Adrenal gland (tissue), 5 donors: ENCODE measurements at regions not wholly inside any gene's neighbourhood (a gene's known extent, or its start where the extent isn't known, plus 50 kb on each side); places are given as distances from the start of the nearest gene placed in this dataset.
"Not testable (repeated sequence)": the region's sequence is repeated elsewhere in the genome, so short reads cannot be mapped to it uniquely, and the experiment has no call there.

Experiments used
- POLR2A ChIP-seq, 2 donors: fragments of 450-650 bp; IDR thresholded peaks; one replicate each; pipeline ENCODE4 v1.6.1; 2017; ENCODE audit warnings: antibody characterized with exemption in 2 of 2, mild to moderate bottlenecking in 2 of 2, moderate library complexity in 1 of 2
- TF ChIP-seq, protein P1 (sequence below), 6 experiments: fragments of 450-650 bp in 4 of 6; fragments of 200-600 bp in 2 of 6; sonication (generic) in 1 of 6; IDR thresholded peaks; 1 replicate in 5 of 6; 2 replicates in 1 of 6; pipeline versions ENCODE4 v1.5.1 to v1.8.0; 2016 to 2021; ENCODE audit warnings: antibody characterized with exemption in 6 of 6, mild to moderate bottlenecking in 2 of 6, moderate library complexity in 1 of 6
- donor health status: DM: no; HTN: no; CAD: no.

DNA sequence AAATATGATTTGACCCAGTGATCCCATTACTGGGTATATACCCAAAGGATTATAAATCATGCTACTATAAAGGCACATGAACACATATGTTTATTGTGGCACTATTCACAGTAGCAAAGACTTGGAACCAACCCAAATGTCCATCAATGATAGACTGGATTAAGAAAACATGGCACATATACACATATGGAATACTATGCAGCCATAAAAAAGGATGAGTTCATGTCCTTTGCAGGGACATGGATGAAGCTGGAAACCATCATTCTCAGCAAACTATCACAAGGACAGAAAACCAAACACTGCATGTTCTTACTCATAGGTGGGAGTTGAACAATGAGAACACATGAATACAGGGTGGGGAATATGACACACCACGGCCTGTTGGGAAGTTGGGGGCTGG is 330.5 kb upstream of the HNRNPA3 start:
- TF ChIP-seq, protein P1, sequence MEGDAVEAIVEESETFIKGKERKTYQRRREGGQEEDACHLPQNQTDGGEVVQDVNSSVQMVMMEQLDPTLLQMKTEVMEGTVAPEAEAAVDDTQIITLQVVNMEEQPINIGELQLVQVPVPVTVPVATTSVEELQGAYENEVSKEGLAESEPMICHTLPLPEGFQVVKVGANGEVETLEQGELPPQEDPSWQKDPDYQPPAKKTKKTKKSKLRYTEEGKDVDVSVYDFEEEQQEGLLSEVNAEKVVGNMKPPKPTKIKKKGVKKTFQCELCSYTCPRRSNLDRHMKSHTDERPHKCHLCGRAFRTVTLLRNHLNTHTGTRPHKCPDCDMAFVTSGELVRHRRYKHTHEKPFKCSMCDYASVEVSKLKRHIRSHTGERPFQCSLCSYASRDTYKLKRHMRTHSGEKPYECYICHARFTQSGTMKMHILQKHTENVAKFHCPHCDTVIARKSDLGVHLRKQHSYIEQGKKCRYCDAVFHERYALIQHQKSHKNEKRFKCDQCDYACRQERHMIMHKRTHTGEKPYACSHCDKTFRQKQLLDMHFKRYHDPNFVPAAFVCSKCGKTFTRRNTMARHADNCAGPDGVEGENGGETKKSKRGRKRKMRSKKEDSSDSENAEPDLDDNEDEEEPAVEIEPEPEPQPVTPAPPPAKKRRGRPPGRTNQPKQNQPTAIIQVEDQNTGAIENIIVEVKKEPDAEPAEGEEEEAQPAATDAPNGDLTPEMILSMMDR (IDR thresholded peaks at IDR 0.05), result not testable (repeated sequence)
- TF ChIP-seq POLR2A (IDR thresholded peaks at IDR 0.05), result not testable (repeated sequence)
